NCI-H2081 (cell line): ENCODE measurements at regions not wholly inside any gene's neighbourhood (a gene's known extent, or its start where the extent isn't known, plus 50 kb on each side); places are given as distances from the start of the nearest gene placed in this dataset.

Source experiments
- DNase-seq, 2 experiments: peaks; one replicate each; lab custom pipeline; 2025; lab: John Stamatoyannopoulos, UW

- no peak for DNase-seq
Measured at GRCh38 chr4:11264841-11265240, 163.9 kb downstream of the HS3ST1 start.

GRCh38 chr4:11264346-11264745 is 164.3 kb downstream of the HS3ST1 start:
- no peak for DNase-seq

GRCh38 chr4:11263208-11263607 is 165.5 kb downstream of the HS3ST1 start:
- DNase-seq: no peak

GRCh38 chr4:11261066-11261850 is 167.4 kb downstream of the HS3ST1 start:
- no peak for DNase-seq

GRCh38 chr4:11259837-11260236 is 168.9 kb downstream of the HS3ST1 start:
- DNase-seq: no peak

GRCh38 chr4:11252149-11252548 is 176.5 kb downstream of the HS3ST1 start:
- DNase-seq: no peak

GRCh38 chr4:11250510-11250909 is 178.2 kb downstream of the HS3ST1 start:
- DNase-seq: no peak

GRCh38 chr4:11232015-11232414 is 196.7 kb downstream of the HS3ST1 start:
- DNase-seq: peak in 1 of 2 experiments; percentile 24

GRCh38 chr4:11230866-11231265 is 197.8 kb downstream of the HS3ST1 start:
- DNase-seq: no peak

- peak; percentile 26 to 62 for DNase-seq
Measured at GRCh38 chr4:11228530-11228929, 200.2 kb downstream of the HS3ST1 start.

GRCh38 chr4:11223311-11223710 is 205.4 kb downstream of the HS3ST1 start:
- DNase-seq: peak; percentile 88 to 98

GRCh38 chr4:11218692-11219091 is 210.0 kb downstream of the HS3ST1 start:
- peak in 1 of 2 experiments; percentile 26 for DNase-seq

GRCh38 chr4:11216520-11216919 is 212.2 kb downstream of the HS3ST1 start:
- no peak for DNase-seq

- no peak for DNase-seq
Measured at GRCh38 chr4:11214281-11214680, 214.4 kb downstream of the HS3ST1 start.

GRCh38 chr4:11209826-11210225 is 218.9 kb downstream of the HS3ST1 start:
- no peak for DNase-seq

- no peak for DNase-seq
Measured at GRCh38 chr4:11201256-11201655, 227.4 kb downstream of the HS3ST1 start.

- no peak for DNase-seq
Measured at GRCh38 chr4:11198516-11199305, 230.0 kb downstream of the HS3ST1 start.

GRCh38 chr4:11197631-11198341 is 230.9 kb downstream of the HS3ST1 start:
- DNase-seq: no peak

GRCh38 chr4:11196927-11197522 is 231.7 kb downstream of the HS3ST1 start:
- DNase-seq: no peak

- DNase-seq: no peak
Measured at GRCh38 chr4:11194431-11194830, 234.3 kb downstream of the HS3ST1 start.

- DNase-seq: no peak
Measured at GRCh38 chr4:11189756-11190155, 238.9 kb downstream of the HS3ST1 start.

- DNase-seq: no peak
Measured at GRCh38 chr4:11183356-11183740, 245.3 kb downstream of the HS3ST1 start.
